Glutamatergic neuron (in vitro differentiated cells): ENCODE measurements at regions not wholly inside any gene's neighbourhood (a gene's known extent, or its start where the extent isn't known, plus 50 kb on each side); places are given as distances from the start of the nearest gene placed in this dataset.
A peak's percentile ranks its signal among the peaks of the same experiment; 100 is the strongest.
"Not testable (repeated sequence)": the region's sequence is repeated elsewhere in the genome, so short reads cannot be mapped to it uniquely, and the experiment has no call there.

Source experiments
- DNase-seq: peaks from one replicate; pipeline ENCODE4 v3.0.0; 2022
- H3K27ac Mint-ChIP-seq: one replicate; pipeline ENCODE4 v1.8.0; 2020; ENCODE audit warnings: mild to moderate bottlenecking, mixed read lengths, inconsistent platforms; ENCODE audit not compliant: unreplicated experiment
- H3K27me3 Mint-ChIP-seq: one replicate; pipeline ENCODE4 v1.8.0; 2020; ENCODE audit warnings: mild to moderate bottlenecking, moderate library complexity, mixed read lengths, inconsistent platforms; ENCODE audit not compliant: unreplicated experiment
- H3K36me3 Mint-ChIP-seq: one replicate; pipeline ENCODE4 v1.8.0; 2020; ENCODE audit warnings: mild to moderate bottlenecking, mixed read lengths, inconsistent platforms; ENCODE audit not compliant: unreplicated experiment
- H3K4me1 Mint-ChIP-seq: one replicate; pipeline ENCODE4 v1.8.0; 2020; ENCODE audit warnings: mild to moderate bottlenecking, low read depth, mixed read lengths, inconsistent platforms; ENCODE audit not compliant: unreplicated experiment
- H3K4me3 Mint-ChIP-seq: one replicate; pipeline ENCODE4 v1.8.0; 2020; ENCODE audit warnings: mild to moderate bottlenecking, mixed read lengths, inconsistent platforms; ENCODE audit not compliant: unreplicated experiment
- H3K9me3 Mint-ChIP-seq: one replicate; pipeline ENCODE4 v1.8.0; 2020; ENCODE audit warnings: mild to moderate bottlenecking, moderate library complexity, mixed read lengths, inconsistent platforms; ENCODE audit not compliant: unreplicated experiment
- TF ChIP-seq, protein P1 (sequence below): fragments of 200-600 bp; sonication (generic); IDR thresholded peaks from one replicate; pipeline ENCODE4 v1.5.0; 2021; ENCODE audit not compliant: partially characterized antibody, unreplicated experiment

DNA sequence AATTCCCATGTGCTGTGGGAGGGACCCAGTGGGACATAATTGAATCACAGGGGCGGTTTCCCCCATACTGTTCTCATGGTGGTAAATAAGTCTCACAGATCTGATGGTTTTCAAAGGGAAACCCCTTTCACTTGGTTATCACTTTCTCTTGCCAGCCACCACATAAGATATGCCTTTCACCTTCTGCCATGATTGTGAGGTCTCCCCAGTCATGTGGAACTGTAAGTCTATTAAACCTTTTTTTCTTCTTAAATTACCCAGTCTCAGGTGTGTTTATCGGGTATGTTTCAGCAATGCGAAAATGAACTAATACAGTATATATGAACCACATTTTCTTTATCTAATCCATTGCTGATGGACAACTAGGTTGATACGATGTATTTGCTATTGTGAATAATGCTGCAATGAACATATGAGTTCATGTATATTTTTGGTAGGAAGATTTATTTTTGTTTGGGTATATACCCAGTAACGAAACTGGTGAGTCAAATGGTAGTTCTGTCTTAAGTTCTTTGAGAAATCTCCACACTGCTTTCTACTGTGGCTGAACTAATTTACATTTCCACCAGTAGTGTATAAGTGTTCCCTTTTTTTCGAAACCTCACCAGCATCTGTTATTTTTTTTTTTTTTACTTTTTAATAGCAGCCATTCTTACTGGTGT lies 70.0 kb upstream of the HGF start:
- Mint-ChIP-seq H3K4me3 (no peak overlapping the region), H3K36me3 (no peaks in the 10 kb centered on the region), H3K4me1 (no peaks in the 10 kb centered on the region), H3K27me3 (no peaks in the 10 kb centered on the region), H3K9me3 (no peaks in the 10 kb centered on the region), H3K27ac (no peak overlapping the region)
- TF ChIP-seq, protein P1, sequence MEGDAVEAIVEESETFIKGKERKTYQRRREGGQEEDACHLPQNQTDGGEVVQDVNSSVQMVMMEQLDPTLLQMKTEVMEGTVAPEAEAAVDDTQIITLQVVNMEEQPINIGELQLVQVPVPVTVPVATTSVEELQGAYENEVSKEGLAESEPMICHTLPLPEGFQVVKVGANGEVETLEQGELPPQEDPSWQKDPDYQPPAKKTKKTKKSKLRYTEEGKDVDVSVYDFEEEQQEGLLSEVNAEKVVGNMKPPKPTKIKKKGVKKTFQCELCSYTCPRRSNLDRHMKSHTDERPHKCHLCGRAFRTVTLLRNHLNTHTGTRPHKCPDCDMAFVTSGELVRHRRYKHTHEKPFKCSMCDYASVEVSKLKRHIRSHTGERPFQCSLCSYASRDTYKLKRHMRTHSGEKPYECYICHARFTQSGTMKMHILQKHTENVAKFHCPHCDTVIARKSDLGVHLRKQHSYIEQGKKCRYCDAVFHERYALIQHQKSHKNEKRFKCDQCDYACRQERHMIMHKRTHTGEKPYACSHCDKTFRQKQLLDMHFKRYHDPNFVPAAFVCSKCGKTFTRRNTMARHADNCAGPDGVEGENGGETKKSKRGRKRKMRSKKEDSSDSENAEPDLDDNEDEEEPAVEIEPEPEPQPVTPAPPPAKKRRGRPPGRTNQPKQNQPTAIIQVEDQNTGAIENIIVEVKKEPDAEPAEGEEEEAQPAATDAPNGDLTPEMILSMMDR: no peak
- DNase-seq: no peak

DNA sequence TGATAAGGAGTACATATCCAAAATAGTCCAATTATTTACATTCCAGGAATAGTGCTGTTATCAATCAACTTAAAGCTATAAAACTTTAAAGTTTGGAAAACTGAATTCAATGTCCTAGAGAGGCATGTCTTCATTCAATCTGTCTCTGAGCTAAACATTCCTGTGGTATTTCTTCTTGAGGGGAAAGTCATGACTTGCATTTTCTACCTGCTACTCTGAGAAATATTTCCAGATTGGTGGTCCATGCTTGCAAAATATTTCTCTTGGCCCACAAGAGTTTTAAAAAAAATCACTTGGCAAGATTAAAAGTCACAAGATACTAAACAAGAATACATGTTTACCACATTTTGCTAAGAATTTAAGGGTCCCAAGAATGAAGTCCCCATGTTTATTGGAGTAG lies 63.6 kb upstream of the HGF start:
- TF ChIP-seq, protein P1: no peak
- H3K36me3 Mint-ChIP-seq: peaks cover 12% of the 10 kb centered on the region
- no peak overlapping the region for H3K27ac Mint-ChIP-seq
- no peaks in the 10 kb centered on the region for H3K27me3 Mint-ChIP-seq
- no peak overlapping the region for H3K4me3 Mint-ChIP-seq
- H3K9me3 Mint-ChIP-seq: peaks cover 1% of the 10 kb centered on the region
- DNase-seq: no peak
- H3K4me1 Mint-ChIP-seq: no peaks in the 10 kb centered on the region

GRCh38 chr7:81831883-81832282 lies 62.0 kb upstream of the HGF start:
- Mint-ChIP-seq H3K9me3 (peaks cover 1% of the 10 kb centered on the region), H3K27me3 (no peaks in the 10 kb centered on the region), H3K27ac (no peak overlapping the region), H3K4me3 (no peak overlapping the region), H3K36me3 (peaks cover 12% of the 10 kb centered on the region), H3K4me1 (no peaks in the 10 kb centered on the region)
- TF ChIP-seq, protein P1: no peak
- DNase-seq: no peak

GRCh38 chr7:81829511-81829910 lies 59.7 kb upstream of the HGF start:
- not testable (repeated sequence) for DNase-seq, H3K4me1 Mint-ChIP-seq, H3K27ac Mint-ChIP-seq, H3K27me3 Mint-ChIP-seq, H3K4me3 Mint-ChIP-seq, H3K9me3 Mint-ChIP-seq
- peaks cover 12% of the 10 kb centered on the region for H3K36me3 Mint-ChIP-seq

- DNase-seq: no peak
- Mint-ChIP-seq H3K9me3 (peaks cover 7% of the 10 kb centered on the region), H3K4me1 (peaks cover 10% of the 10 kb centered on the region), H3K4me3 (peak overlapping the region; percentile 31), H3K36me3 (no peaks in the 10 kb centered on the region), H3K27ac (peak overlapping the region; percentile 90), H3K27me3 (peaks cover 1% of the 10 kb centered on the region)
- TF ChIP-seq, protein P1: no peak
Observed at GRCh38 chr7:81822811-81823210, 53.0 kb upstream of the HGF start.
